HepG2 (cell line): ENCODE measurements at regions not wholly inside any gene's neighbourhood (a gene's known extent, or its start where the extent isn't known, plus 50 kb on each side); places are given as distances from the start of the nearest gene placed in this dataset.

ENCODE experiments used
- BHLHE40 ChIP-seq: IDR thresholded peaks from 2 replicates; pipeline ENCODE4 v1.6.1; 2011; ENCODE audit warnings: low read length, improper control_type of control experiment
- CHD2 ChIP-seq: IDR thresholded peaks from 2 replicates; pipeline ENCODE4 v1.6.1; 2011; ENCODE audit warnings: low read depth, low read length, improper control_type of control experiment
- EP300 ChIP-seq, 3 experiments: sonication (generic) in 1 of 3; formaldehyde crosslinking in 1 of 3; IDR thresholded peaks; 2 replicates each; pipeline versions ENCODE4 v1.5.1 to v1.6.1; 2011 to 2020; ENCODE audit warnings: low read depth in 2 of 3, low read length in 2 of 3, borderline replicate concordance in 1 of 3, improper control_type of control experiment in 1 of 3, mild to moderate bottlenecking in 1 of 3, missing genetic modification reagents in 1 of 3, moderate library complexity in 1 of 3
- HNF4G ChIP-seq, 2 experiments: sonication (generic) in 1 of 2; formaldehyde crosslinking in 1 of 2; IDR thresholded peaks; 2 replicates each; pipeline versions ENCODE4 v1.4.0 to v1.6.1; 2011 to 2020; ENCODE audit warnings: borderline replicate concordance in 2 of 2, low read depth in 2 of 2, mild to moderate bottlenecking in 2 of 2, low read length in 1 of 2, missing genetic modification reagents in 1 of 2, moderate library complexity in 1 of 2
- POLR2A ChIP-seq, 2 experiments: IDR thresholded peaks; 2 replicates each; pipeline ENCODE4 v1.6.1; 2011; ENCODE audit warnings: low read depth in 2 of 2, low read length in 2 of 2, mild to moderate bottlenecking in 1 of 2, moderate library complexity in 1 of 2; ENCODE audit not compliant: insufficient read depth in 1 of 2
- SIN3B ChIP-seq: fragments of 150-350 bp; IDR thresholded peaks from 2 replicates; pipeline ENCODE4 v1.6.1; 2014; ENCODE audit warnings: low read length
- TF ChIP-seq, protein P1 (sequence below): sonication (generic); formaldehyde crosslinking; IDR thresholded peaks from 2 replicates; pipeline ENCODE4 v1.5.0; 2020; ENCODE audit warnings: mild to moderate bottlenecking, missing genetic modification reagents, moderate library complexity
- TF ChIP-seq, protein P2 (sequence below): sonication (generic); formaldehyde crosslinking; IDR thresholded peaks from 2 replicates; pipeline ENCODE4 v1.5.0; 2020; ENCODE audit warnings: missing genetic modification reagents

DNA sequence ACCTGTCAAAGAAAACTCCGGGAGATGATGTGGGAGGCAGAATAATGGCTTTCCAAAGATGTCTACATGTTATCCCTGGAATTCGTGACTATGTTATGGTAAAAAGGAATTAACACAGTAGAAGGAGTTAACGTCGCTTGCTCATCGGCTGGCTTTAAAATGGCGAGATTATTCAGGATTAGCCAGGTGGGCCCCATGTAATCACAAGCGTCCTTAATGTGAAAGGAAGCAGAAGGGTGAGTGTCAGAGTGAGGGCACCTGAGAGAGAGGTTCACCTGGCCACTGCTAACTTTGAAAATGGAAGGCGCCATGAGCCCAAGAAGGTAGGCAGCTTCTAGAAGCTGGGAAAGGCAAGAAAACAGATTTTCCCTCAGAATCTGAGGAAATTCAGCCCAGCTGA, 557.2 kb downstream of the EPHB1 start:
- no peak for TF ChIP-seq EP300 (IDR thresholded peaks at IDR 0.05; ENCODE audit: low read depth in 2 of 2, low read length in 2 of 2)
- no peak for TF ChIP-seq EP300 (CRISPR knock-in tag; IDR thresholded peaks at IDR 0.05; ENCODE audit: borderline replicate concordance)
- no peak for TF ChIP-seq HNF4G (IDR thresholded peaks at IDR 0.05; ENCODE audit: borderline replicate concordance, low read depth, low read length)
- no peak for TF ChIP-seq HNF4G (CRISPR knock-in tag; IDR thresholded peaks at IDR 0.05; ENCODE audit: borderline replicate concordance, low read depth)
- TF ChIP-seq, protein P1, sequence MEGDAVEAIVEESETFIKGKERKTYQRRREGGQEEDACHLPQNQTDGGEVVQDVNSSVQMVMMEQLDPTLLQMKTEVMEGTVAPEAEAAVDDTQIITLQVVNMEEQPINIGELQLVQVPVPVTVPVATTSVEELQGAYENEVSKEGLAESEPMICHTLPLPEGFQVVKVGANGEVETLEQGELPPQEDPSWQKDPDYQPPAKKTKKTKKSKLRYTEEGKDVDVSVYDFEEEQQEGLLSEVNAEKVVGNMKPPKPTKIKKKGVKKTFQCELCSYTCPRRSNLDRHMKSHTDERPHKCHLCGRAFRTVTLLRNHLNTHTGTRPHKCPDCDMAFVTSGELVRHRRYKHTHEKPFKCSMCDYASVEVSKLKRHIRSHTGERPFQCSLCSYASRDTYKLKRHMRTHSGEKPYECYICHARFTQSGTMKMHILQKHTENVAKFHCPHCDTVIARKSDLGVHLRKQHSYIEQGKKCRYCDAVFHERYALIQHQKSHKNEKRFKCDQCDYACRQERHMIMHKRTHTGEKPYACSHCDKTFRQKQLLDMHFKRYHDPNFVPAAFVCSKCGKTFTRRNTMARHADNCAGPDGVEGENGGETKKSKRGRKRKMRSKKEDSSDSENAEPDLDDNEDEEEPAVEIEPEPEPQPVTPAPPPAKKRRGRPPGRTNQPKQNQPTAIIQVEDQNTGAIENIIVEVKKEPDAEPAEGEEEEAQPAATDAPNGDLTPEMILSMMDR (CRISPR knock-in tag): no peak
- TF ChIP-seq POLR2A (IDR thresholded peaks at IDR 0.05; ENCODE audit: insufficient read depth in 1 of 2, low read depth in 2 of 2, low read length in 2 of 2): no peak
- TF ChIP-seq, protein P2, sequence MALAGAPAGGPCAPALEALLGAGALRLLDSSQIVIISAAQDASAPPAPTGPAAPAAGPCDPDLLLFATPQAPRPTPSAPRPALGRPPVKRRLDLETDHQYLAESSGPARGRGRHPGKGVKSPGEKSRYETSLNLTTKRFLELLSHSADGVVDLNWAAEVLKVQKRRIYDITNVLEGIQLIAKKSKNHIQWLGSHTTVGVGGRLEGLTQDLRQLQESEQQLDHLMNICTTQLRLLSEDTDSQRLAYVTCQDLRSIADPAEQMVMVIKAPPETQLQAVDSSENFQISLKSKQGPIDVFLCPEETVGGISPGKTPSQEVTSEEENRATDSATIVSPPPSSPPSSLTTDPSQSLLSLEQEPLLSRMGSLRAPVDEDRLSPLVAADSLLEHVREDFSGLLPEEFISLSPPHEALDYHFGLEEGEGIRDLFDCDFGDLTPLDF: no peak
- TF ChIP-seq SIN3B: no peak
- TF ChIP-seq CHD2: no peak
- no peak for TF ChIP-seq BHLHE40
